Activated T-helper 1 cell treated with anti-CD3 and anti-CD28 coated beads, Interleukin-12 subunit alpha, Interleukin-12 subunit beta, Interleukin-2, Interleukin-4 antibody, amounts not matched to agents 30 ng/mL and 10 ng/mL and 1 ng/mL, durations not matched to agents 14 hours and 24 hours and 36 hours (primary cell): ENCODE measurements at regions not wholly inside any gene's neighbourhood (a gene's known extent, or its start where the extent isn't known, plus 50 kb on each side); places are given as distances from the start of the nearest gene placed in this dataset.
"Not testable (repeated sequence)": the region's sequence is repeated elsewhere in the genome, so short reads cannot be mapped to it uniquely, and the experiment has no call there.

ENCODE experiments used
- DNase-seq: peaks from one replicate; pipeline ENCODE4 v3.0.0; 2021; ENCODE audit warnings: low spot score
- H3K27ac Mint-ChIP-seq: one replicate; pipeline ENCODE4 v1.8.0; 2021; ENCODE audit warnings: mild to moderate bottlenecking, mixed read lengths
- H3K27me3 Mint-ChIP-seq: one replicate; pipeline ENCODE4 v1.8.0; 2022; ENCODE audit warnings: mild to moderate bottlenecking, moderate library complexity, mixed read lengths; ENCODE audit not compliant: insufficient read depth
- H3K36me3 Mint-ChIP-seq: one replicate; pipeline ENCODE4 v1.8.0; 2021; ENCODE audit warnings: low read depth, mixed read lengths
- H3K4me1 Mint-ChIP-seq: one replicate; pipeline ENCODE4 v1.8.0; 2021; ENCODE audit warnings: low read depth, mixed read lengths
- H3K4me3 Mint-ChIP-seq: one replicate; pipeline ENCODE4 v1.8.0; 2021; ENCODE audit warnings: mild to moderate bottlenecking, moderate library complexity, mixed read lengths
- H3K9me3 Mint-ChIP-seq: one replicate; pipeline ENCODE4 v1.8.0; 2021; ENCODE audit warnings: mixed read lengths
- intact Hi-C: fragments of 100-400 bp; cut with micrococcal nuclease; formaldehyde crosslinking; loops from one replicate; pipeline ENCODE4 v1.15.1; 2024

DNA sequence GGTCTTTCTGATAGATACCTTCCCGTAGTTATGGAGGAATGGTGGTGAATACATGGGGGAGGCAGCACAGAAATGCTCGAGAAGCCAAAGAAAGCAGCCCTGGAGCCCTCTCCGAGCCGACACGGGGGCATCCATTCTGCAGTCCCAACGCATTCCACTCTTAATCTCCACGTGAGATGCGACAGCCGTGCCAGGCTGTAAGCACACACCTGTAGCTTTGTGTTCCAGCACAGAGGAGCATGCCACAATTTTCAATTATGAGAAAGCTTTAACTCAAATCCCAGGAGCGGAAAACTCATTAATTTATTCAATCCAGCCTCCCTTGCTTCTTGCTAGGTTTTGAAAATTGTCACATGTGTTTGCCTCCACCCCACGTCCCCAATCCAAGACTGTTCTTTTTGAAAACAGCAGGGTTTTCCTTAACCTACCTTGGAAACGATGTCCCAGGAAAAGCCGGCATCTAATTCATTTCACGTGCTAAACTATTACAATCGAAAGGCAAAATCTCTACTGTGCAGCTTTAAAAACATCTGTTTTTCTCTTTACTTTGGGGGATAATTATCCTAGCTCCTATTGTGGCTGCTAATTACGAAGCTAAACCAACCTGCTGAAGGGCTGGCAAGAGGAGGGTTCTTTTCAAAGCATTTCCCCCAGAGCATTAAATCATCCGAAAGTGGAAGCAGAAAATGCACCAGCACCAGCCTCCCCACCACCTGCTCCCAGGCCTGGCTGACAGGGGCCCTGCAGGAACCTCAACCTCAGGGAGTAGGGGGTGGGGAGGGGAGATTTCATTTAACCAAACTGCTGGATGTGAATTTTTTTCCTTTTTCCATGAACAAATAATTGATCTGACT, 56.0 kb upstream of the CHST15 start:
- Mint-ChIP-seq H3K36me3 (no peaks in the 10 kb centered on the region), H3K27me3 (peaks cover 5% of the 10 kb centered on the region), H3K9me3 (no peaks in the 10 kb centered on the region), H3K27ac (no peak overlapping the region), H3K4me3 (no peak overlapping the region), H3K4me1 (peaks cover 14% of the 10 kb centered on the region)
- no peak for DNase-seq
- intact Hi-C loops, result loop anchor here (5.0 kb wide), 1 partner anchor 112 kb away; no protein-coding TSS in a partner anchor

GRCh38 chr10:124148509-124149188, 55.3 kb upstream of the CHST15 start:
- H3K9me3 Mint-ChIP-seq, H3K27me3 Mint-ChIP-seq, H3K36me3 Mint-ChIP-seq, H3K27ac Mint-ChIP-seq, intact Hi-C loops, H3K4me3 Mint-ChIP-seq, DNase-seq: not testable (repeated sequence)
- H3K4me1 Mint-ChIP-seq, result peaks cover 14% of the 10 kb centered on the region

GRCh38 chr10:124146483-124146882, 53.1 kb upstream of the CHST15 start:
- Mint-ChIP-seq H3K4me1 (peaks cover 14% of the 10 kb centered on the region), H3K9me3 (no peaks in the 10 kb centered on the region), H3K27ac (no peak overlapping the region), H3K4me3 (no peak overlapping the region), H3K27me3 (peaks cover 3% of the 10 kb centered on the region), H3K36me3 (no peaks in the 10 kb centered on the region)
- no peak for DNase-seq
- intact Hi-C loops, result no loop called here

GRCh38 chr10:124145109-124145870, 51.9 kb upstream of the CHST15 start:
- intact Hi-C loops, result no loop called here
- Mint-ChIP-seq H3K4me1 (peaks cover 13% of the 10 kb centered on the region), H3K36me3 (no peaks in the 10 kb centered on the region), H3K4me3 (no peak overlapping the region), H3K9me3 (no peaks in the 10 kb centered on the region), H3K27me3 (no peaks in the 10 kb centered on the region), H3K27ac (no peak overlapping the region)
- DNase-seq, result no peak

DNA sequence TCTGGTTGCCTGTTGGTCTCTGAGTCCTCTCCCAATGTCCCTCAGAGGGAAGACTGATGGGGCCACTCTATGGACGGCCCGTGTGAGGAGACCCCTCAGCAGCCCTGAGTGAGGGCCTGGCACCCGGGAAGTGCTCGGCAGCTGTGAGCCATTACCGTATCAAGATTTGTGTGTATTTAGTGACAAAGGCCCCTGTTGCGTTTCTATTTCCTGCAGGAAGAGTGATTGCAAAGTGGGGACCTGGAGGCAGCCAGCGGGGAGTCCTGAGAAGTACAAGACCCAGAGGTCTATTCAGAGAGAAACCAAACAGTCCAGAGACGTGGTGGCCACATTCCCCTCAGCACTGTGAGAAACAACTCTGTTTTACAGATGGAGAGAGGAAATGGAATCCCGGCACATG, 51.1 kb upstream of the CHST15 start:
- no peaks in the 10 kb centered on the region for H3K36me3 Mint-ChIP-seq
- no peaks in the 10 kb centered on the region for H3K9me3 Mint-ChIP-seq
- intact Hi-C loops, result no loop called here
- H3K4me1 Mint-ChIP-seq, result peaks cover 6% of the 10 kb centered on the region
- no peaks in the 10 kb centered on the region for H3K27me3 Mint-ChIP-seq
- DNase-seq, result no peak
- H3K4me3 Mint-ChIP-seq, result no peak overlapping the region
- no peak overlapping the region for H3K27ac Mint-ChIP-seq

- Mint-ChIP-seq H3K27ac (no peak overlapping the region), H3K36me3 (no peaks in the 10 kb centered on the region), H3K27me3 (peaks cover 4% of the 10 kb centered on the region), H3K4me1 (no peaks in the 10 kb centered on the region), H3K9me3 (no peaks in the 10 kb centered on the region), H3K4me3 (no peak overlapping the region)
- intact Hi-C loops, result no loop called here
- DNase-seq, result no peak
These were observed 50.3 kb upstream of the CHST15 start for GRCh38 chr10:124143721-124144120.
